ENCODE measurements at regions not wholly inside any gene's neighbourhood (a gene's known extent, or its start where the extent isn't known, plus 50 kb on each side); places are given as distances from the start of the nearest gene placed in this dataset.

DNA sequence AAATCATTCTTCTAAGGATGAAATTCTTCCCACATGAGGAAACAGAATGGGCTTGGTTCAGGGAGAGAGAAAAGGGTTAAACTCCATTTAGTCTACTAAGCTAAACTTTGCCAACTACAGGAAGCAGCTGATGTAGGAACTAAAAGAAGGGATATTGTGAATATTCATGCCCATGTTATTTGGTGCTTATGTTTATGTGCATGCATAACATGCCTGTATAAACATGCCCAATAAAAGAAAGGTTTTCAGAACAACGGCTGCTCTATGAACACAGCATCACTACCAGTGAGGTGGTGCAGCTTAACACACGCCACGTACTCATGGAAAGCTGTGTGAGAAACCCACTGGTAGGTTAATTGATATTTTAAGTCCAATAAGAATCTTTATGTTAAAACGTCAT lies 59.4 kb upstream of the VGLL4 start:
- no peak for TF ChIP-seq EP300 (conservative IDR thresholded peaks at IDR 0.05; ENCODE audit: poor library complexity, severe bottlenecking)
- no peak for TF ChIP-seq CTCF (IDR thresholded peaks at IDR 0.05; ENCODE audit: poor library complexity, severe bottlenecking)
- no peak for TF ChIP-seq REST (IDR thresholded peaks at IDR 0.05; ENCODE audit: borderline replicate concordance)

All from neural cell (in vitro differentiated cells).